Keratinocyte (primary cell): ENCODE measurements at regions not wholly inside any gene's neighbourhood (a gene's known extent, or its start where the extent isn't known, plus 50 kb on each side); places are given as distances from the start of the nearest gene placed in this dataset.

Experiments
- DNase-seq: peaks from one replicate; pipeline ENCODE4 v3.0.0-alpha.2; 2011; ENCODE audit warnings: low read depth, missing footprints, low spot score
- FAIRE-seq: peaks from 2 replicates; lab custom pipeline; 2011; peaks lifted over from hg19 to GRCh38; lab: Jason Lieb, UNC
- H2AFZ ChIP-seq: 2 replicates; pipeline ENCODE4 v1.6.0; 2012; ENCODE audit warnings: low read length, control low read depth, inconsistent platforms; ENCODE audit not compliant: control insufficient read depth
- H3K27ac ChIP-seq: 2 replicates; pipeline ENCODE4 v1.5.1; 2011; ENCODE audit warnings: low read length; ENCODE audit not compliant: control insufficient read depth, insufficient read depth
- H3K27me3 ChIP-seq: 3 replicates; pipeline ENCODE4 v1.6.0; 2011; ENCODE audit warnings: low read length; ENCODE audit not compliant: control insufficient read depth, insufficient read depth; ENCODE audit errors: extremely low read depth
- H3K36me3 ChIP-seq, 2 experiments: 2 replicates in 1 of 2; 3 replicates in 1 of 2; pipeline ENCODE4 v1.5.1; 2011; ENCODE audit warnings: low read length in 2 of 2, mild to moderate bottlenecking in 1 of 2; ENCODE audit not compliant: control insufficient read depth in 2 of 2, insufficient read depth in 2 of 2; ENCODE audit errors: extremely low read depth in 1 of 2
- H3K4me1 ChIP-seq: 3 replicates; pipeline ENCODE4 v1.5.1; 2011; ENCODE audit warnings: low read length; ENCODE audit not compliant: control insufficient read depth, insufficient read depth; ENCODE audit errors: extremely low read depth
- H3K4me2 ChIP-seq: 3 replicates; pipeline ENCODE4 v1.6.0; 2011; ENCODE audit warnings: low read depth, low read length; ENCODE audit not compliant: control insufficient read depth, insufficient read depth; ENCODE audit errors: extremely low read depth
- H3K4me3 ChIP-seq, 3 experiments: fragments of 200-600 bp in 1 of 3; sonication (generic) in 1 of 3; 2 replicates in 2 of 3; 3 replicates in 1 of 3; pipeline ENCODE4 v1.5.1; 2011 to 2016; ENCODE audit warnings: low read length in 3 of 3, mild to moderate bottlenecking in 3 of 3, control low read depth in 2 of 3, inconsistent platforms in 1 of 3, low read depth in 1 of 3, mixed read lengths in 1 of 3, mixed run types in 1 of 3, moderate library complexity in 1 of 3; ENCODE audit not compliant: control insufficient read depth in 2 of 3, insufficient read depth in 2 of 3; ENCODE audit errors: extremely low read depth in 1 of 3
- H3K79me2 ChIP-seq: 2 replicates; pipeline ENCODE4 v1.6.0; 2012; ENCODE audit warnings: low read length; ENCODE audit not compliant: control insufficient read depth, insufficient read depth
- H3K9ac ChIP-seq: 3 replicates; pipeline ENCODE4 v1.6.0; 2011; ENCODE audit warnings: low read length; ENCODE audit not compliant: control insufficient read depth, insufficient read depth; ENCODE audit errors: extremely low read depth
- H3K9me1 ChIP-seq: 3 replicates; pipeline ENCODE4 v1.6.0; 2011; ENCODE audit warnings: low read length; ENCODE audit not compliant: control insufficient read depth, insufficient read depth; ENCODE audit errors: extremely low read depth
- H3K9me3 ChIP-seq: 2 replicates; pipeline ENCODE4 v1.5.1; 2012; ENCODE audit warnings: low read depth, low read length; ENCODE audit not compliant: control insufficient read depth
- H4K20me1 ChIP-seq: 3 replicates; pipeline ENCODE4 v1.6.0; 2011; ENCODE audit warnings: low read length; ENCODE audit not compliant: control insufficient read depth, insufficient read depth; ENCODE audit errors: extremely low read depth
- EZH2 ChIP-seq: IDR thresholded peaks from one replicate; pipeline ENCODE4 v1.6.1; 2012; ENCODE audit warnings: inconsistent platforms, mild to moderate bottlenecking, low read length, moderate library complexity
- dilution Hi-C: fragments of 300-500 bp; cut with MboI; formaldehyde crosslinking; loops from one replicate; pipeline ENCODE4 v1.7.0; 2020; ENCODE audit warnings: low sequenced_read_pairs; ENCODE audit not compliant: extremely low pct_ligation_motif_present
- TF ChIP-seq, protein P1 (sequence below), 3 experiments: IDR thresholded peaks in 1 of 3; conservative IDR thresholded peaks in 1 of 3; optimal IDR thresholded peaks in 1 of 3; 2 replicates in 2 of 3; 3 replicates in 1 of 3; pipeline versions ENCODE3 to v1.5.1; 2011; ENCODE audit warnings: low read length in 3 of 3, mild to moderate bottlenecking in 3 of 3, moderate library complexity in 2 of 3, control low read depth in 1 of 3, inconsistent platforms in 1 of 3; ENCODE audit not compliant: insufficient read depth in 2 of 3; ENCODE audit errors: extremely low read depth in 1 of 3

GRCh38 chr2:76469066-76469465, 758.4 kb upstream of the GCFC2 start:
- no peak overlapping the region for H2AFZ ChIP-seq
- FAIRE-seq (no peak), DNase-seq (no peak)
- H3K9me3 ChIP-seq: no peaks in the 10 kb centered on the region
- no peak overlapping the region for H3K4me3 ChIP-seq
- H3K9ac ChIP-seq: no peak overlapping the region
- no peaks in the 10 kb centered on the region for H4K20me1 ChIP-seq
- H3K36me3 ChIP-seq: no peaks in the 10 kb centered on the region
- TF ChIP-seq, protein P1, sequence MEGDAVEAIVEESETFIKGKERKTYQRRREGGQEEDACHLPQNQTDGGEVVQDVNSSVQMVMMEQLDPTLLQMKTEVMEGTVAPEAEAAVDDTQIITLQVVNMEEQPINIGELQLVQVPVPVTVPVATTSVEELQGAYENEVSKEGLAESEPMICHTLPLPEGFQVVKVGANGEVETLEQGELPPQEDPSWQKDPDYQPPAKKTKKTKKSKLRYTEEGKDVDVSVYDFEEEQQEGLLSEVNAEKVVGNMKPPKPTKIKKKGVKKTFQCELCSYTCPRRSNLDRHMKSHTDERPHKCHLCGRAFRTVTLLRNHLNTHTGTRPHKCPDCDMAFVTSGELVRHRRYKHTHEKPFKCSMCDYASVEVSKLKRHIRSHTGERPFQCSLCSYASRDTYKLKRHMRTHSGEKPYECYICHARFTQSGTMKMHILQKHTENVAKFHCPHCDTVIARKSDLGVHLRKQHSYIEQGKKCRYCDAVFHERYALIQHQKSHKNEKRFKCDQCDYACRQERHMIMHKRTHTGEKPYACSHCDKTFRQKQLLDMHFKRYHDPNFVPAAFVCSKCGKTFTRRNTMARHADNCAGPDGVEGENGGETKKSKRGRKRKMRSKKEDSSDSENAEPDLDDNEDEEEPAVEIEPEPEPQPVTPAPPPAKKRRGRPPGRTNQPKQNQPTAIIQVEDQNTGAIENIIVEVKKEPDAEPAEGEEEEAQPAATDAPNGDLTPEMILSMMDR (optimal IDR thresholded peaks at IDR 0.05 in 1 of 3, IDR thresholded peaks at IDR 0.05 in 1 of 3, conservative IDR thresholded peaks at IDR 0.05 in 1 of 3; ENCODE audit: extremely low read depth in 1 of 3, insufficient read depth in 2 of 3, low read length in 3 of 3): no peak
- TF ChIP-seq EZH2: no peak
- H3K27ac ChIP-seq: no peak overlapping the region
- dilution Hi-C loops: no loop called here
- no peaks in the 10 kb centered on the region for H3K9me1 ChIP-seq
- no peak overlapping the region for H3K4me2 ChIP-seq
- no peaks in the 10 kb centered on the region for H3K4me1 ChIP-seq
- H3K79me2 ChIP-seq: no peaks in the 10 kb centered on the region
- H3K27me3 ChIP-seq: no peaks in the 10 kb centered on the region

DNA sequence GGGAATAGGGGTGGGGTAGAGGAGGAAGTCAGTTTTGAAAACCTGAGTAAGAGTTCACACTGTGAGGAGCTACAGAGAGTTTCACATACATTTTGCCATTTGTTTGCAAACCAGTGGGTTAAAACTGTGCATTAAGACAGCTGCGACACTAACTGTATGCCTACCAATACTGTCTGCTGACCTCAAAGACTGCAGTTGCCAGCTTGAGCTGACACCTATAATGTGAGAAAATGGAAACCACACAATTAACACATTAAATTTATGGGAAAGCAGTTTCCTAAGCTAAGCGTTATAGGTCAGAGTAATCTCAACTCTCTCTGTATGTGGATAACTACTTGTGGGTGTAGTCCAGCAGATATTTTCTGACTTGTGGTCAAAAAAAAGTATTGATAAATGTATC, 756.6 kb upstream of the GCFC2 start:
- H3K4me1 ChIP-seq: no peaks in the 10 kb centered on the region
- H3K4me3 ChIP-seq: no peak overlapping the region
- no peak overlapping the region for H2AFZ ChIP-seq
- no peaks in the 10 kb centered on the region for H3K36me3 ChIP-seq
- DNase-seq (no peak), FAIRE-seq (no peak)
- dilution Hi-C loops: no loop called here
- no peaks in the 10 kb centered on the region for H3K27me3 ChIP-seq
- H4K20me1 ChIP-seq: no peaks in the 10 kb centered on the region
- no peak overlapping the region for H3K4me2 ChIP-seq
- TF ChIP-seq, protein P1 (optimal IDR thresholded peaks at IDR 0.05 in 1 of 3, IDR thresholded peaks at IDR 0.05 in 1 of 3, conservative IDR thresholded peaks at IDR 0.05 in 1 of 3; ENCODE audit: extremely low read depth in 1 of 3, insufficient read depth in 2 of 3, low read length in 3 of 3): no peak
- no peak for TF ChIP-seq EZH2
- H3K9me1 ChIP-seq: no peaks in the 10 kb centered on the region
- H3K27ac ChIP-seq: no peak overlapping the region
- no peaks in the 10 kb centered on the region for H3K9me3 ChIP-seq
- H3K9ac ChIP-seq: no peak overlapping the region
- H3K79me2 ChIP-seq: no peaks in the 10 kb centered on the region
